Endothelial cell of umbilical vein (primary cell): ENCODE measurements at regions not wholly inside any gene's neighbourhood (a gene's known extent, or its start where the extent isn't known, plus 50 kb on each side); places are given as distances from the start of the nearest gene placed in this dataset.

Source experiments
- BruUV-seq: library from RNA; stranded (reverse); fragments of 400-500 nt; replicated peaks from 2 replicates; lab custom pipeline; 2021; lab: Mats Ljungman, UMichigan
- CTCF ChIA-PET: fragments of 300-600, 350-600 bp; sonication (Branson Sonifier 250); formaldehyde crosslinking; loops from one replicate; lab custom pipeline; 2021; ENCODE audit warnings: antibody characterized with exemption, inconsistent platforms; lab: Charles Lee
- POLR2A ChIA-PET: fragments of 300-600, 350-600 bp; sonication (Branson Sonifier 250); formaldehyde crosslinking; loops from one replicate; lab custom pipeline; 2021; ENCODE audit warnings: antibody characterized with exemption, inconsistent platforms; lab: Charles Lee
- DNase-seq: peaks from one replicate; pipeline ENCODE4 v3.0.0-alpha.2; 2011; ENCODE audit warnings: low read depth, low spot score
- FAIRE-seq: peaks from 2 replicates; lab custom pipeline; 2011; peaks lifted over from hg19 to GRCh38; lab: Jason Lieb, UNC
- H2AFZ ChIP-seq: 2 replicates; pipeline ENCODE4 v1.6.0; 2012; ENCODE audit warnings: low read depth, low read length, control low read depth, inconsistent platforms
- H3K27ac ChIP-seq: 2 replicates; pipeline ENCODE4 v1.5.1; 2011; ENCODE audit warnings: low read depth, mild to moderate bottlenecking, control low read depth, low read length, moderate library complexity; ENCODE audit not compliant: insufficient read depth
- H3K27me3 ChIP-seq, 2 experiments: 2 replicates each; pipeline versions ENCODE4 v1.6.0 to v1.6.1; 2011; ENCODE audit warnings: low read length in 2 of 2, mixed read lengths in 1 of 2; ENCODE audit not compliant: control insufficient read depth in 2 of 2, insufficient read depth in 2 of 2
- H3K36me3 ChIP-seq, 2 experiments: 2 replicates in 1 of 2; 3 replicates in 1 of 2; pipeline ENCODE4 v1.5.1; 2011; ENCODE audit warnings: low read length in 2 of 2, mild to moderate bottlenecking in 1 of 2, moderate library complexity in 1 of 2; ENCODE audit not compliant: control insufficient read depth in 2 of 2, insufficient read depth in 2 of 2; ENCODE audit errors: extremely low read depth in 1 of 2
- H3K4me1 ChIP-seq: 3 replicates; pipeline ENCODE4 v1.5.1; 2011; ENCODE audit warnings: mild to moderate bottlenecking, low read length; ENCODE audit not compliant: control insufficient read depth, insufficient read depth; ENCODE audit errors: extremely low read depth
- H3K4me2 ChIP-seq: 2 replicates; pipeline ENCODE4 v1.6.1; 2011; ENCODE audit warnings: low read length, control low read depth, mixed read lengths; ENCODE audit not compliant: insufficient read depth
- H3K4me3 ChIP-seq, 3 experiments: fragments of 200-600 bp in 1 of 3; sonication (generic), shearing (Covaris generic) in 1 of 3; replicated peaks in 1 of 3; 2 replicates each; pipeline ENCODE4 v1.5.1; 2011 to 2016; ENCODE audit warnings: control low read depth in 3 of 3, low read length in 3 of 3, mild to moderate bottlenecking in 2 of 3, inconsistent platforms in 1 of 3, low read depth in 1 of 3, moderate library complexity in 1 of 3; ENCODE audit not compliant: insufficient read depth in 1 of 3
- H3K79me2 ChIP-seq: 2 replicates; pipeline ENCODE4 v1.6.0; 2012; ENCODE audit warnings: low read length, inconsistent platforms; ENCODE audit not compliant: control insufficient read depth, insufficient read depth
- H3K9ac ChIP-seq: replicated peaks from 2 replicates; pipeline ENCODE3; 2011; ENCODE audit warnings: low read length, control low read depth; ENCODE audit not compliant: insufficient read depth; ENCODE audit errors: extremely low read depth
- H3K9me1 ChIP-seq: replicated peaks from 3 replicates; pipeline ENCODE4 v1.6.0; 2011; ENCODE audit warnings: mild to moderate bottlenecking, low read length; ENCODE audit not compliant: control insufficient read depth, insufficient read depth; ENCODE audit errors: extremely low read depth
- H3K9me3 ChIP-seq: replicated peaks from 2 replicates; pipeline ENCODE4 v1.5.1; 2012; ENCODE audit warnings: low read length, inconsistent platforms; ENCODE audit not compliant: control insufficient read depth, insufficient read depth
- H4K20me1 ChIP-seq: replicated peaks from 2 replicates; pipeline ENCODE3; 2011; ENCODE audit warnings: mild to moderate bottlenecking, low read length; ENCODE audit not compliant: control insufficient read depth, insufficient read depth; ENCODE audit errors: extremely low read depth
- CTCF ChIP-seq, 2 donors: IDR thresholded peaks; 1 replicate in 1 of 2; 2 replicates in 1 of 2; pipeline ENCODE4 v1.5.1; 2011; ENCODE audit warnings: low read length in 2 of 2, mild to moderate bottlenecking in 2 of 2, moderate library complexity in 2 of 2, control low read depth in 1 of 2, inconsistent platforms in 1 of 2, low read depth in 1 of 2; ENCODE audit not compliant: insufficient read depth in 1 of 2; ENCODE audit errors: extremely low read depth in 1 of 2
- GATA2 ChIP-seq: IDR thresholded peaks from 2 replicates; pipeline ENCODE4 v1.7.0; 2011; ENCODE audit warnings: low read depth, mild to moderate bottlenecking, moderate library complexity, mixed read lengths, low read length; ENCODE audit not compliant: insufficient read length, insufficient read depth
- MAX ChIP-seq: IDR thresholded peaks from 2 replicates; pipeline ENCODE4 v1.6.1; 2011; ENCODE audit not compliant: insufficient read depth, insufficient read length
- dilution Hi-C: fragments of 300-500 bp; cut with MboI; formaldehyde crosslinking; loops from one replicate; pipeline ENCODE4 v1.15.0; 2019; ENCODE audit warnings: low sequenced_read_pairs; ENCODE audit not compliant: extremely low pct_ligation_motif_present
- intact Hi-C: fragments of 100-400 bp; cut with micrococcal nuclease; formaldehyde crosslinking; loops from one replicate; pipeline ENCODE4 v1.10.0; 2022

- POLR2A ChIA-PET, result no interaction called here
- no TSS peak for BruUV-seq
- dilution Hi-C loops (no loop called here), intact Hi-C loops (no loop called here)
- no peak overlapping the region for H3K4me3 ChIP-seq
- H3K4me2 ChIP-seq, result no peak overlapping the region
- peaks cover 4% of the 10 kb centered on the region for H3K9me3 ChIP-seq
- no peaks in the 10 kb centered on the region for H3K79me2 ChIP-seq
- no peaks in the 10 kb centered on the region for H3K4me1 ChIP-seq
- no peak overlapping the region for H2AFZ ChIP-seq
- no peaks in the 10 kb centered on the region for H4K20me1 ChIP-seq
- H3K36me3 ChIP-seq, result no peaks in the 10 kb centered on the region
- no peak overlapping the region for H3K9ac ChIP-seq
- CTCF ChIA-PET, result no interaction called here
- H3K9me1 ChIP-seq, result no peaks in the 10 kb centered on the region
- H3K27me3 ChIP-seq, result no peaks in the 10 kb centered on the region
- no peak overlapping the region for H3K27ac ChIP-seq
- FAIRE-seq, result no peak
- DNase-seq, result no peak
- TF ChIP-seq GATA2, result no peak
These were observed 158.8 kb upstream of the SRRM4 start for GRCh38 chr12:118822512-118822911.

- CTCF ChIA-PET, result no interaction called here
- no peak overlapping the region for H3K4me2 ChIP-seq
- TF ChIP-seq MAX (no peak), GATA2 (no peak), CTCF (IDR thresholded peaks at IDR 0.05; ENCODE audit: extremely low read depth in 1 of 2, insufficient read depth in 1 of 2, low read depth in 1 of 2, low read length in 2 of 2) (no peak)
- peaks cover 4% of the 10 kb centered on the region for H3K9me3 ChIP-seq
- dilution Hi-C loops, result no loop called here
- intact Hi-C loops, result no loop called here
- no peak for DNase-seq
- no peaks in the 10 kb centered on the region for H3K4me1 ChIP-seq
- no peaks in the 10 kb centered on the region for H4K20me1 ChIP-seq
- no peak overlapping the region for H3K4me3 ChIP-seq
- no peaks in the 10 kb centered on the region for H3K27me3 ChIP-seq
- H3K27ac ChIP-seq, result no peak overlapping the region
- H3K9ac ChIP-seq, result no peak overlapping the region
- BruUV-seq, result no TSS peak
- FAIRE-seq, result no peak
- H3K36me3 ChIP-seq, result no peaks in the 10 kb centered on the region
- POLR2A ChIA-PET, result no interaction called here
- no peaks in the 10 kb centered on the region for H3K9me1 ChIP-seq
- no peaks in the 10 kb centered on the region for H3K79me2 ChIP-seq
- H2AFZ ChIP-seq, result no peak overlapping the region
These were observed 154.3 kb upstream of the SRRM4 start for GRCh38 chr12:118827047-118827446.
